CD4-positive, alpha-beta T cell (primary cell): ENCODE measurements at regions not wholly inside any gene's neighbourhood (a gene's known extent, or its start where the extent isn't known, plus 50 kb on each side); places are given as distances from the start of the nearest gene placed in this dataset.

Source experiments
- ATAC-seq: fragments of 200-7000 bp; cut with Tn5 transposase; one replicate; pipeline ENCODE4 v1.10.0; 2022; ENCODE audit warnings: mild to moderate bottlenecking; ENCODE audit not compliant: poor library complexity
- CTCF ChIA-PET: fragments of 350-600 bp; sonication (Branson Sonifier 250); formaldehyde crosslinking; loops from one replicate; lab custom pipeline; 2021; ENCODE audit warnings: antibody characterized with exemption, inconsistent platforms; lab: Charles Lee
- POLR2A ChIA-PET: fragments of 350-600 bp; sonication (Branson Sonifier 250); formaldehyde crosslinking; loops from one replicate; lab custom pipeline; 2021; ENCODE audit warnings: antibody characterized with exemption, inconsistent platforms; lab: Charles Lee
- DNase-seq, 14 experiments: peaks; one replicate each; pipeline ENCODE4 v3.0.0-alpha.2; 2013 to 2020; ENCODE audit warnings: mixed read lengths in 2 of 14
- H3K27ac ChIP-seq, 2 donors: one replicate each; pipeline versions ENCODE4 v1.5.1 to v1.7.0; 2013; ENCODE audit warnings: low read length in 2 of 2, low read depth in 1 of 2, mild to moderate bottlenecking in 1 of 2
- H3K27me3 ChIP-seq, 2 experiments: 1 replicate in 1 of 2; 2 replicates in 1 of 2; pipeline versions ENCODE4 v1.6.1 to v1.7.0; 2013; ENCODE audit warnings: low read length in 2 of 2, control low read depth in 1 of 2, mild to moderate bottlenecking in 1 of 2, moderate library complexity in 1 of 2; ENCODE audit not compliant: insufficient read depth in 2 of 2, control insufficient read depth in 1 of 2
- H3K36me3 ChIP-seq: one replicate; pipeline ENCODE4 v1.6.1; 2013; ENCODE audit warnings: low read length, control low read depth; ENCODE audit not compliant: insufficient read depth
- H3K4me1 ChIP-seq: one replicate; pipeline ENCODE4 v1.6.1; 2013; ENCODE audit warnings: low read length, control low read depth; ENCODE audit not compliant: insufficient read depth
- H3K4me3 ChIP-seq: one replicate; pipeline ENCODE4 v1.5.1; 2013; ENCODE audit warnings: mild to moderate bottlenecking, low read length, moderate library complexity
- H3K9me3 ChIP-seq, 2 experiments: 1 replicate in 1 of 2; 2 replicates in 1 of 2; pipeline versions ENCODE4 v1.6.1 to v1.7.0; 2013; ENCODE audit warnings: low read length in 2 of 2, mild to moderate bottlenecking in 2 of 2, control low read depth in 1 of 2, moderate library complexity in 1 of 2; ENCODE audit not compliant: control insufficient read depth in 1 of 2, insufficient read depth in 1 of 2
- H3K27ac Mint-ChIP-seq: one replicate; pipeline ENCODE4 v1.8.0; 2020; ENCODE audit warnings: mixed read lengths
- H3K27me3 Mint-ChIP-seq: one replicate; pipeline ENCODE4 v1.8.0; 2021; ENCODE audit warnings: mixed read lengths
- H3K36me3 Mint-ChIP-seq: one replicate; pipeline ENCODE4 v1.8.0; 2021; ENCODE audit warnings: low read depth, mixed read lengths
- H3K4me1 Mint-ChIP-seq: one replicate; pipeline ENCODE4 v1.8.0; 2021; ENCODE audit warnings: low read depth, mixed read lengths
- H3K4me3 Mint-ChIP-seq: one replicate; pipeline ENCODE4 v1.8.0; 2020; ENCODE audit warnings: mild to moderate bottlenecking, mixed read lengths
- H3K9me3 Mint-ChIP-seq: one replicate; pipeline ENCODE4 v1.8.0; 2020; ENCODE audit warnings: mixed read lengths
- intact Hi-C, 2 experiments: fragments of 100-400 bp; cut with DNase I in 1 of 2; cut with micrococcal nuclease in 1 of 2; formaldehyde crosslinking; loops; one replicate each; pipeline versions ENCODE4 v1.15.1 to v1.9.0; 2023 to 2025; cut with DNase I, micrococcal nuclease
- TF ChIP-seq, protein P1 (sequence below): fragments of 200-600 bp; IDR thresholded peaks from one replicate; pipeline ENCODE4 v1.8.0; 2022; ENCODE audit warnings: antibody characterized with exemption, mild to moderate bottlenecking

DNA sequence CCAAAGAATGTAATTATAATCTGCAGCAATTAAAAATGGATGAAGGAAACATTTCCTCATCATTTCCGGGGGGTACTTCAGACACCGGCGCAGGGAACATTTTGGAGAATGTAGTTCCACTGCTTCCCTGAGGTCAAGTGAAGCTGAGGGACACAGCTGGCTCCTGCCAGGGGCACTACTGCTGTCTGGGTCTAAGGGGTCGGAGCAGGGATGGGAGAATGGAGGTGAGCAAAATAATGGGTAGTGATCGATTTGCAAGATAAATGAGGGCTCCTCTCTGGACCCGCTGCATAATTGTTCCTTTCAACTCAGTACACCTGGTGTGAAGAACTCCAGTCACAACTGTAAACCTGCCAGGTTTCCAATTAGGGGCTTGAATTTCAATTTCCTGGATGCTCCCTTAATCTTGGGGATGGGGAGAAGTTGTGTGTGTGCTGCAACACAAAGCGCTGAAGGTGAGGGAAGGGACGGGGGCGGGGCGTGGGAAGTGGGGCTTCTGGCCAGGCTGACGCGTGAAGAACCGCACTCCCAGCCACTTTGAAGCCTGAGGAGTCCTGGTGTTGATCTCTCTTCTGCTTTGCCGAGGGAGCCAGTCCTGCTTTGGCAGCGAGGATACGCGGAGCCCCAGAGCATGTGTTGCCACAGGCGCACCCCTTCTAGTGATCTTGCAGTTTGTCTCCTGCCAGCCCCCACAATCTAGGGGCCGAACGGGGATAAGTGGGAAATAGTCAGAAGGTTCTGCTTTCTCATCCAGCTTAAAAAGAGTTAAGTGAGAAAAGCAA is 57.9 kb upstream of the PCDH8 start:
- CTCF ChIA-PET: no interaction called here
- H3K9me3 ChIP-seq: no peaks in the 10 kb centered on the region

GRCh38 chr13:52905701-52906100 is 57.3 kb upstream of the PCDH8 start:
- H3K9me3 ChIP-seq: no peaks in the 10 kb centered on the region
- no peak overlapping the region for H3K4me3 Mint-ChIP-seq
- TF ChIP-seq, protein P1, sequence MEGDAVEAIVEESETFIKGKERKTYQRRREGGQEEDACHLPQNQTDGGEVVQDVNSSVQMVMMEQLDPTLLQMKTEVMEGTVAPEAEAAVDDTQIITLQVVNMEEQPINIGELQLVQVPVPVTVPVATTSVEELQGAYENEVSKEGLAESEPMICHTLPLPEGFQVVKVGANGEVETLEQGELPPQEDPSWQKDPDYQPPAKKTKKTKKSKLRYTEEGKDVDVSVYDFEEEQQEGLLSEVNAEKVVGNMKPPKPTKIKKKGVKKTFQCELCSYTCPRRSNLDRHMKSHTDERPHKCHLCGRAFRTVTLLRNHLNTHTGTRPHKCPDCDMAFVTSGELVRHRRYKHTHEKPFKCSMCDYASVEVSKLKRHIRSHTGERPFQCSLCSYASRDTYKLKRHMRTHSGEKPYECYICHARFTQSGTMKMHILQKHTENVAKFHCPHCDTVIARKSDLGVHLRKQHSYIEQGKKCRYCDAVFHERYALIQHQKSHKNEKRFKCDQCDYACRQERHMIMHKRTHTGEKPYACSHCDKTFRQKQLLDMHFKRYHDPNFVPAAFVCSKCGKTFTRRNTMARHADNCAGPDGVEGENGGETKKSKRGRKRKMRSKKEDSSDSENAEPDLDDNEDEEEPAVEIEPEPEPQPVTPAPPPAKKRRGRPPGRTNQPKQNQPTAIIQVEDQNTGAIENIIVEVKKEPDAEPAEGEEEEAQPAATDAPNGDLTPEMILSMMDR: no peak
- no peaks in the 10 kb centered on the region for H3K36me3 ChIP-seq
- no peak for ATAC-seq
- intact Hi-C loops: no loop called here
- H3K4me1 Mint-ChIP-seq: no peaks in the 10 kb centered on the region
- H3K27ac Mint-ChIP-seq: no peak overlapping the region
- ChIA-PET POLR2A (no interaction called here), CTCF (no interaction called here)
- no peaks in the 10 kb centered on the region for H3K36me3 Mint-ChIP-seq
- no peak for DNase-seq
- peaks cover 29% of the 10 kb centered on the region for H3K27me3 Mint-ChIP-seq
- no peaks in the 10 kb centered on the region for H3K9me3 Mint-ChIP-seq
- H3K4me3 ChIP-seq: no peak overlapping the region
- no peaks in the 10 kb centered on the region for H3K4me1 ChIP-seq
- no peak overlapping the region for H3K27ac ChIP-seq
- H3K27me3 ChIP-seq: peaks cover 0 to 9% of the 10 kb centered on the region in 2 experiments

More for the DNA sequence above, 57.9 kb upstream of the PCDH8 start:
- Histone ChIP-seq H3K4me1 (no peaks in the 10 kb centered on the region), H3K4me3 (no peak overlapping the region), H3K36me3 (no peaks in the 10 kb centered on the region), H3K27me3 (peaks cover 0 to 9% of the 10 kb centered on the region in 2 experiments), H3K27ac (no peak overlapping the region)
- no peak overlapping the region for H3K27ac Mint-ChIP-seq
- H3K36me3 Mint-ChIP-seq: no peaks in the 10 kb centered on the region
- no peak overlapping the region for H3K4me3 Mint-ChIP-seq
- H3K9me3 Mint-ChIP-seq: no peaks in the 10 kb centered on the region
- POLR2A ChIA-PET: no interaction called here
- H3K4me1 Mint-ChIP-seq: no peaks in the 10 kb centered on the region
- H3K27me3 Mint-ChIP-seq: peaks cover 29% of the 10 kb centered on the region
- intact Hi-C loops: no loop called here
- ATAC-seq: no peak
- no peak for DNase-seq
- TF ChIP-seq, protein P1: no peak

- Mint-ChIP-seq H3K4me1 (no peaks in the 10 kb centered on the region), H3K36me3 (no peaks in the 10 kb centered on the region), H3K27me3 (peaks cover 29% of the 10 kb centered on the region), H3K9me3 (no peaks in the 10 kb centered on the region), H3K27ac (no peak overlapping the region), H3K4me3 (no peak overlapping the region)
- POLR2A ChIA-PET: no interaction called here
- no peaks in the 10 kb centered on the region for H3K4me1 ChIP-seq
- intact Hi-C loops: no loop called here
- H3K27me3 ChIP-seq: peaks cover 0 to 14% of the 10 kb centered on the region in 2 experiments
- ATAC-seq (no peak), DNase-seq (no peak)
- TF ChIP-seq, protein P1: no peak
- H3K27ac ChIP-seq: no peak overlapping the region
- no peaks in the 10 kb centered on the region for H3K9me3 ChIP-seq
- CTCF ChIA-PET: no interaction called here
- no peaks in the 10 kb centered on the region for H3K36me3 ChIP-seq
- H3K4me3 ChIP-seq: no peak overlapping the region
These were observed 54.9 kb upstream of the PCDH8 start for GRCh38 chr13:52903320-52903719.
